H1 (cell line): ENCODE measurements at regions not wholly inside any gene's neighbourhood (a gene's known extent, or its start where the extent isn't known, plus 50 kb on each side); places are given as distances from the start of the nearest gene placed in this dataset.

Experiments
- CTCF ChIA-PET: fragments of 300-600 bp; sonication (Branson Sonifier 250); formaldehyde crosslinking; loops from one replicate; lab custom pipeline; 2021; ENCODE audit not compliant: partially characterized antibody; lab: Charles Lee
- POLR2A ChIA-PET: fragments of 300-600 bp; sonication (Branson Sonifier 250); formaldehyde crosslinking; loops from one replicate; lab custom pipeline; 2021; ENCODE audit warnings: inconsistent platforms; ENCODE audit not compliant: partially characterized antibody; lab: Charles Lee
- DNase-seq, 2 experiments: peaks; one replicate each; pipeline versions ENCODE4 v3.0.0 to v3.0.0-alpha.2; 2010 to 2022; ENCODE audit warnings: low spot score in 2 of 2, low read depth in 1 of 2, mixed read lengths in 1 of 2
- FAIRE-seq: peaks from 2 replicates; lab custom pipeline; 2011; peaks lifted over from hg19 to GRCh38; lab: Jason Lieb, UNC
- H2AFZ ChIP-seq: 2 replicates; pipeline ENCODE4 v1.8.1; 2012; ENCODE audit warnings: low read length, inconsistent platforms
- H2AK5ac ChIP-seq: 2 replicates; pipeline ENCODE4 v1.6.1; 2013; ENCODE audit warnings: low read depth, low read length
- H2BK120ac ChIP-seq: replicated peaks from 2 replicates; pipeline ENCODE3; 2013; ENCODE audit warnings: low read depth, low read length, inconsistent platforms
- H2BK12ac ChIP-seq: 2 replicates; pipeline ENCODE4 v1.6.1; 2013; ENCODE audit warnings: low read depth, low read length
- H2BK15ac ChIP-seq: 2 replicates; pipeline ENCODE4 v1.6.1; 2013; ENCODE audit warnings: low read length
- H2BK20ac ChIP-seq: 2 replicates; pipeline ENCODE4 v1.6.1; 2013; ENCODE audit warnings: low read length
- H2BK5ac ChIP-seq: 2 replicates; pipeline ENCODE4 v1.6.1; 2013; ENCODE audit warnings: low read depth, low read length
- H3K14ac ChIP-seq: 2 replicates; pipeline ENCODE4 v1.6.1; 2013; ENCODE audit warnings: inconsistent platforms; ENCODE audit not compliant: insufficient read length
- H3K18ac ChIP-seq: 2 replicates; pipeline ENCODE4 v1.6.1; 2013; ENCODE audit warnings: low read length; ENCODE audit errors: extremely low read depth
- H3K23ac ChIP-seq: 2 replicates; pipeline ENCODE4 v1.6.1; 2013; ENCODE audit warnings: inconsistent platforms; ENCODE audit not compliant: insufficient read length
- H3K23me2 ChIP-seq: 2 replicates; pipeline ENCODE4 v1.6.1; 2013; ENCODE audit warnings: low read depth, low read length
- H3K27ac ChIP-seq: 2 replicates; pipeline ENCODE4 v1.6.1; 2011; ENCODE audit warnings: low read depth, low read length, inconsistent platforms
- H3K27me3 ChIP-seq, 4 experiments: replicated peaks in 1 of 4; 1 replicate in 1 of 4; 2 replicates in 3 of 4; pipeline versions ENCODE4 v1.6.1 to v1.8.1; 2011 to 2013; ENCODE audit warnings: low read length in 3 of 4, mild to moderate bottlenecking in 3 of 4, inconsistent platforms in 2 of 4, mixed read lengths in 2 of 4, moderate library complexity in 1 of 4; ENCODE audit not compliant: control insufficient read depth in 3 of 4, insufficient read depth in 3 of 4; ENCODE audit errors: extremely low read depth in 1 of 4
- H3K36me3 ChIP-seq, 4 experiments: 2 replicates each; pipeline versions ENCODE4 v1.6.1 to v1.8.1; 2011 to 2013; ENCODE audit warnings: mild to moderate bottlenecking in 4 of 4, low read length in 3 of 4, moderate library complexity in 2 of 4, control low read depth in 1 of 4, inconsistent platforms in 1 of 4; ENCODE audit not compliant: insufficient read depth in 4 of 4, control insufficient read depth in 2 of 4
- H3K4ac ChIP-seq: replicated peaks from 2 replicates; pipeline ENCODE3; 2013; ENCODE audit warnings: low read length, low read depth, mixed read lengths, inconsistent platforms; ENCODE audit not compliant: insufficient read length
- H3K4me1 ChIP-seq, 4 experiments: replicated peaks in 1 of 4; 1 replicate in 1 of 4; 2 replicates in 3 of 4; pipeline versions ENCODE4 v1.6.1 to v1.8.1; 2011 to 2013; ENCODE audit warnings: low read length in 3 of 4, inconsistent platforms in 2 of 4, mixed read lengths in 1 of 4; ENCODE audit not compliant: insufficient read depth in 4 of 4, control insufficient read depth in 3 of 4
- H3K4me2 ChIP-seq, 2 experiments: 2 replicates each; pipeline versions ENCODE4 v1.6.1 to v1.8.1; 2011 to 2013; ENCODE audit warnings: low read depth in 2 of 2, low read length in 2 of 2, control low read depth in 1 of 2, inconsistent platforms in 1 of 2, mild to moderate bottlenecking in 1 of 2; ENCODE audit not compliant: insufficient read depth in 1 of 2
- H3K4me3 ChIP-seq, 4 experiments: fragments of 200-600, 300-600 bp in 1 of 4; sonication (generic), shearing (Covaris generic), sonication (Bioruptor Twin) in 1 of 4; 2 replicates each; pipeline versions ENCODE4 v1.5.1 to v1.8.1; 2011 to 2016; ENCODE audit warnings: low read length in 4 of 4, low read depth in 3 of 4, control low read depth in 2 of 4, inconsistent platforms in 2 of 4, mild to moderate bottlenecking in 2 of 4, mixed read lengths in 1 of 4, moderate library complexity in 1 of 4; ENCODE audit not compliant: insufficient read depth in 2 of 4; ENCODE audit errors: extremely low read depth in 1 of 4
- H3K56ac ChIP-seq: replicated peaks from 2 replicates; pipeline ENCODE3; 2013; ENCODE audit warnings: low read depth, mild to moderate bottlenecking, mixed read lengths, low read length, inconsistent platforms; ENCODE audit not compliant: insufficient read length
- H3K79me1 ChIP-seq: 2 replicates; pipeline ENCODE4 v1.6.1; 2013; ENCODE audit warnings: low read depth, low read length, control low read depth
- H3K79me2 ChIP-seq, 2 experiments: 2 replicates each; pipeline versions ENCODE4 v1.6.1 to v1.8.1; 2012 to 2013; ENCODE audit warnings: low read length in 2 of 2, mild to moderate bottlenecking in 2 of 2, inconsistent platforms in 1 of 2; ENCODE audit not compliant: insufficient read depth in 2 of 2, control insufficient read depth in 1 of 2
- H3K9ac ChIP-seq, 4 experiments: replicated peaks in 1 of 4; 1 replicate in 1 of 4; 2 replicates in 3 of 4; pipeline versions ENCODE4 v1.6.1 to v1.8.1; 2011 to 2013; ENCODE audit warnings: low read depth in 3 of 4, low read length in 3 of 4, control low read depth in 2 of 4, mild to moderate bottlenecking in 2 of 4, moderate library complexity in 2 of 4, inconsistent platforms in 1 of 4; ENCODE audit errors: extremely low read depth in 1 of 4
- H3K9me3 ChIP-seq, 2 experiments: 2 replicates each; pipeline versions ENCODE4 v1.6.1 to v1.8.1; 2012 to 2013; ENCODE audit warnings: mild to moderate bottlenecking in 2 of 2, moderate library complexity in 2 of 2, control low read depth in 1 of 2, inconsistent platforms in 1 of 2, low read depth in 1 of 2, low read length in 1 of 2, mixed read lengths in 1 of 2; ENCODE audit not compliant: insufficient read depth in 2 of 2
- H4K20me1 ChIP-seq, 2 experiments: replicated peaks in 1 of 2; 2 replicates each; pipeline versions ENCODE3 to v1.8.1; 2011 to 2013; ENCODE audit warnings: inconsistent platforms in 2 of 2, low read length in 2 of 2, mild to moderate bottlenecking in 1 of 2; ENCODE audit not compliant: insufficient read depth in 2 of 2, control insufficient read depth in 1 of 2
- H4K5ac ChIP-seq: 2 replicates; pipeline ENCODE4 v1.6.1; 2013; ENCODE audit warnings: low read length, low read depth, mixed read lengths, inconsistent platforms; ENCODE audit not compliant: insufficient read length
- H4K8ac ChIP-seq: 2 replicates; pipeline ENCODE4 v1.8.0; 2013; ENCODE audit warnings: mild to moderate bottlenecking, moderate library complexity, low read length, inconsistent platforms; ENCODE audit not compliant: insufficient read depth; ENCODE audit errors: extremely low read depth
- H4K91ac ChIP-seq: replicated peaks from 2 replicates; pipeline ENCODE3; 2013; ENCODE audit warnings: low read length, mixed read lengths, inconsistent platforms; ENCODE audit not compliant: insufficient read length
- CREB1 ChIP-seq: IDR thresholded peaks from 2 replicates; pipeline ENCODE4 v1.6.1; 2012; ENCODE audit warnings: inconsistent platforms
- NANOG ChIP-seq: IDR thresholded peaks from 2 replicates; pipeline ENCODE4 v1.6.1; 2011; ENCODE audit warnings: low read length, low read depth, mild to moderate bottlenecking, inconsistent platforms; ENCODE audit not compliant: insufficient read depth, poor library complexity, severe bottlenecking
- SIRT6 ChIP-seq: IDR thresholded peaks from one replicate; pipeline ENCODE4 v1.7.1; 2012; ENCODE audit warnings: low read length, inconsistent platforms
- SP1 ChIP-seq: IDR thresholded peaks from 2 replicates; pipeline ENCODE4 v1.6.1; 2011; ENCODE audit warnings: low read depth, low read length
- TCF12 ChIP-seq: IDR thresholded peaks from 2 replicates; pipeline ENCODE4 v1.6.1; 2011; ENCODE audit warnings: low read depth, mild to moderate bottlenecking, low read length
- WGBS, 2 experiments: shearing (Covaris generic) in 1 of 2; methylation state at CpG; one replicate each; pipeline versions ENCODE4 v1.1.6 to v1.1.7; 2013 to 2015; ENCODE audit warnings: low lambda C conversion rate in 2 of 2, mixed read lengths in 2 of 2, inconsistent platforms in 1 of 2, low coverage in 1 of 2, missing lambda C conversion rate in 1 of 2; ENCODE audit not compliant: insufficient replicate concordance in 2 of 2, insufficient coverage in 1 of 2, insufficient read length in 1 of 2; ENCODE audit errors: extremely low coverage in 1 of 2, missing lambda C conversion rate in 1 of 2; 5-methylcytosine and 5-hydroxymethylcytosine counted together
- TF ChIP-seq, protein P1 (sequence below): IDR thresholded peaks from 2 replicates; pipeline ENCODE4 v1.6.1; 2012; ENCODE audit warnings: low read length, inconsistent platforms
- TF ChIP-seq, protein P2 (sequence below), 3 experiments: IDR thresholded peaks; 1 replicate in 2 of 3; 2 replicates in 1 of 3; pipeline versions ENCODE4 v1.5.1 to v1.6.1; 2011; ENCODE audit warnings: low read length in 3 of 3, mild to moderate bottlenecking in 3 of 3, inconsistent platforms in 2 of 3, low read depth in 1 of 3, moderate library complexity in 1 of 3; ENCODE audit not compliant: insufficient read depth in 1 of 3; ENCODE audit errors: control extremely low read depth in 1 of 3

DNA sequence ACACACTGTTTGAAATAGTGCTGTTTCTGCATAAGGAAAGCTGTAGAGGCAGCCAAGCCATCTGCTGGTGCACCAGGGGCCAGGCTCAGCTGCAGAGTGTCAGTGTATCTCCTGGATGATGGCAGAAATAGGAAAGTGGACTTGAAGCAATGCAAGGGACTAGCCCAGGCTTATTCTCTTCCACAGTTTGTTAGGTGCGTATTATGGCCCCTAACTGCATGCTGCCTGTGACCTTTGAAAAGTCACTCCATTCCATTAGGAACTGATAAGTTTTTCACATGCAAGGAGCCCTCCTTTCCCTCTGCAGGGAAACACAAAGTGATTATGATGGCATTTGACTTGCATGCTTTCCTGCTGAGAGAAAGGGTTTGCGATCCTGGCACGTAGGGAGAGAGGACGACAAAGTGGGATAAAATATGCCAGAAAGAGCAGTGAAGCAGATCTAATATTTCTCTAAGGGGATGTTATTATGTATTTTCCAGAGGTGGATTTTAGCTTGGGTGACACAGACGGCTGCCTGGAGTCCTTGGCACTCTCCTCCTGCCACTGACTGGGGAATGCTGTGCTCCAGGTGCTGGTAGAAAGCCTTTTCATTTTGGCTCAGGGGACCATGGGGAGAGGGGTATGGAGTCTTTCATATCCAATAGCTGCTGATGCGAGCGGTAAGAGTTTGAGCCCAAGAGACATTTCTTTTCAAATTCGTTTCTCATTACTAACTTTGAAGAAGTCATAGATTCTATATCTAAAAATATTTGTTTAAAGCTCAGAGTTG lies 402.1 kb upstream of the B3GALT2 start:
- Histone ChIP-seq H2BK15ac (no peak overlapping the region), H3K27me3 (peaks cover 0 to 1% (median 0%) of the 10 kb centered on the region in 4 experiments; a peak in 1 of 7 replicates), H3K56ac (no peak overlapping the region), H4K20me1 (no peaks in the 10 kb centered on the region), H2BK12ac (no peak overlapping the region), H3K79me2 (no peaks in the 10 kb centered on the region), H2BK120ac (no peak overlapping the region), H3K4ac (no peak overlapping the region), H3K27ac (no peak overlapping the region), H4K91ac (no peak overlapping the region), H2AFZ (peak overlapping the region; percentile 78; the same call in 1 of the 2 replicates), H3K9me3 (no peaks in the 10 kb centered on the region), H2BK5ac (peak overlapping the region; percentile 54; the same call in 1 of the 2 replicates), H3K23ac (no peak overlapping the region), H3K79me1 (no peaks in the 10 kb centered on the region), H3K4me2 (peak overlapping the region; percentile 49 to 70), H3K4me1 (peaks cover 0 to 17% (median 12%) of the 10 kb centered on the region in 4 experiments; a peak in 3 of 7 replicates), H3K14ac (no peak overlapping the region), H3K9ac (no peak overlapping the region), H3K18ac (no peak overlapping the region), H2BK20ac (no peak overlapping the region; the same call in 1 of the 2 replicates), H4K5ac (no peak overlapping the region), H3K4me3 (peak overlapping the region in 1 of 4 experiments; percentile 49; a peak in 2 of 8 replicates), H2AK5ac (no peak overlapping the region), H3K36me3 (no peaks in the 10 kb centered on the region), H4K8ac (no peak overlapping the region), H3K23me2 (no peaks in the 10 kb centered on the region)
- FAIRE-seq (no peak), DNase-seq (peak in 1 of 2 experiments; percentile 48)
- ChIA-PET CTCF (interaction anchor here (0.7 to 1.5 kb wide), 5 partner anchors 25 to 405 kb away, joined by 3 read pairs; no protein-coding TSS in a partner anchor), POLR2A (interaction anchor here (0.6 to 1.0 kb wide), 3 partner anchors 8 to 833 kb away, joined by 3 to 5 read pairs (median 3); partner anchors contain the start of gene CDC73)
- WGBS, 2 experiments = 9% methylated on average over 8 of the region's 8 CpGs; no CpG with 5 or more reads in 1 of the 2 experiments
- TF ChIP-seq, protein P1, sequence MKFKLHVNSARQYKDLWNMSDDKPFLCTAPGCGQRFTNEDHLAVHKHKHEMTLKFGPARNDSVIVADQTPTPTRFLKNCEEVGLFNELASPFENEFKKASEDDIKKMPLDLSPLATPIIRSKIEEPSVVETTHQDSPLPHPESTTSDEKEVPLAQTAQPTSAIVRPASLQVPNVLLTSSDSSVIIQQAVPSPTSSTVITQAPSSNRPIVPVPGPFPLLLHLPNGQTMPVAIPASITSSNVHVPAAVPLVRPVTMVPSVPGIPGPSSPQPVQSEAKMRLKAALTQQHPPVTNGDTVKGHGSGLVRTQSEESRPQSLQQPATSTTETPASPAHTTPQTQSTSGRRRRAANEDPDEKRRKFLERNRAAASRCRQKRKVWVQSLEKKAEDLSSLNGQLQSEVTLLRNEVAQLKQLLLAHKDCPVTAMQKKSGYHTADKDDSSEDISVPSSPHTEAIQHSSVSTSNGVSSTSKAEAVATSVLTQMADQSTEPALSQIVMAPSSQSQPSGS = no peak
- TF ChIP-seq, protein P2, sequence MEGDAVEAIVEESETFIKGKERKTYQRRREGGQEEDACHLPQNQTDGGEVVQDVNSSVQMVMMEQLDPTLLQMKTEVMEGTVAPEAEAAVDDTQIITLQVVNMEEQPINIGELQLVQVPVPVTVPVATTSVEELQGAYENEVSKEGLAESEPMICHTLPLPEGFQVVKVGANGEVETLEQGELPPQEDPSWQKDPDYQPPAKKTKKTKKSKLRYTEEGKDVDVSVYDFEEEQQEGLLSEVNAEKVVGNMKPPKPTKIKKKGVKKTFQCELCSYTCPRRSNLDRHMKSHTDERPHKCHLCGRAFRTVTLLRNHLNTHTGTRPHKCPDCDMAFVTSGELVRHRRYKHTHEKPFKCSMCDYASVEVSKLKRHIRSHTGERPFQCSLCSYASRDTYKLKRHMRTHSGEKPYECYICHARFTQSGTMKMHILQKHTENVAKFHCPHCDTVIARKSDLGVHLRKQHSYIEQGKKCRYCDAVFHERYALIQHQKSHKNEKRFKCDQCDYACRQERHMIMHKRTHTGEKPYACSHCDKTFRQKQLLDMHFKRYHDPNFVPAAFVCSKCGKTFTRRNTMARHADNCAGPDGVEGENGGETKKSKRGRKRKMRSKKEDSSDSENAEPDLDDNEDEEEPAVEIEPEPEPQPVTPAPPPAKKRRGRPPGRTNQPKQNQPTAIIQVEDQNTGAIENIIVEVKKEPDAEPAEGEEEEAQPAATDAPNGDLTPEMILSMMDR (IDR thresholded peaks at IDR 0.05; ENCODE audit: control extremely low read depth in 1 of 3, insufficient read depth in 1 of 3, low read depth in 1 of 3, low read length in 3 of 3) = no peak
- TF ChIP-seq SP1 (no peak), CREB1 (no peak), NANOG (no peak), SIRT6 (no peak), TCF12 (no peak)
